ENCODE measurements at regions not wholly inside any gene's neighbourhood (a gene's known extent, or its start where the extent isn't known, plus 50 kb on each side); places are given as distances from the start of the nearest gene placed in this dataset.
A peak's percentile ranks its signal among the peaks of the same experiment; 100 is the strongest.

DNA sequence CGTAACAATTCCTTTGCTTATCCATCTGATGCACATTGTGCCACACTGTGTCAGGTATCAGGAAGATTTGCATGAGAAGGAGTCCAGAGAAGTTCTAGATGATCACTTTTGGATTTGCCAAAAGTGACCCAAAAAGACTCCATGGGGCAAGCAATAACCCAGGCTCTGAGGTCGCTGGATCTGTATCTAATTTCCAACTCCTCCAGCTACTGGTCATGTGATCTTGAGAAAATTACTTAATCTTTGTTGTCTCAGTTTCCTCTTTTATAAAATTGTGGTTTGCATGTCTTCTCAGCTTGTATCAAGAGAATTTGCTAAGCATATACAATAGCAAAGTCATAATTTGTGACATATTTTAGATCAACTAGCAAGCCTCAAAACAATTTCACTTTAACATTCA, 61.3 kb upstream of the ITGA4 start:
- no peak for DNase-seq

DNA sequence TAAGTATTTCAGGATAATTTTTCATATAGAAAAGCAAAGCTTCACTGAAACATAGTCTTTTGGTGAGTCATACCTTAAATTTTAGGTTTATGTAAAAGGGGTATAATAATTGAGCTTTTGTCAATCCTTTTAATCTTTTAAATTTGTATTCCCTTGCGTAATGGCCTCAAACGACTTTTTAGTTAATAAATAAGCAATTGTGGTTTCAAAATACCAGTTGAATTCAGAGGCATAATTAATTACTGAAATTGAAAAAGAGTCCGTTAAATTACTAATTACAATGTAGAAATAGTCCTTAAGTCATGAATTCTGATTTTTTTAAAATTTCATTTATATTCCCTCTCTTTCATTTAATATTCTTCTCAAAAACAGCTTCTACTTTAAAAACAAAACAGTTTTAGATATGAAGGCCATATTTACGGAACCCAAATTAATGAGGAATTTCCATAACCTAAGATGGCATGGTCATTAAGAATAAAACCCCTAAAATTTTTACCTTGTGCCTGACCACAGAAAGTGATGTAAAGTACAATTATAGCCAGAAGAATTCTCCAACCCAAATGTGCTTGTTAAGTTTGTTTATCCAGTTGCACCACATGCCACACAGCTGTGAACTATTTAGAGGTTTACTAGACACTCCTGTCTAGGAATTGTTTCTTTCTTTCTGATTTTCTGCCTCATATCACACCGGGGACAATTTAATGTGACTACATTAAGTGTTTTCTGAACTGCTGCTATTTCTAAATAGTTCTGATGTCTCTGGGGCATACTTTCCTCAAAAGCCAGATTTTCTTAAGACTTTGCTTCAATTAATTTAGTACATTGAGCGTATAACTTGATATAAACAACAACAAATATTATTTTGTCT, 60.7 kb upstream of the ITGA4 start:
- DNase-seq, result peak; percentile 10

DNA sequence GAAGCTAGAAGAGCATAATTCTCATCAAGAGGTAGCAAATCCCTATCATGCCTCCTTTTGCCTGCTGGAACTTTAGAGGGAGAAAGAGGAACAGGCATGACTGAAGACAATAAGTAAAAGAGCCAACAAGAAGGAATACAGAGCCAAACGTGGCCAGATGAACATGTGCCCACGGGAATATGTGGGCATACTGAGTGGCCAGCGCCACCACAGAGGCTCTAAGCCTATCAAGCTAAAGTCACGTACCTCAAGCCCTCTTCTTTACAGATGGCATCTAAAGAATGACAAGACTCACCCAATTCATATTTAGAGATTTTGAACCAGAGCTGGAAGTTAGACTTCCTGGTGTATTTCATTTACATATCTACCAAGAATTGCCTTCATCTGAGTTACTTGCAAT, 59.9 kb upstream of the ITGA4 start:
- no peak for DNase-seq

DNA sequence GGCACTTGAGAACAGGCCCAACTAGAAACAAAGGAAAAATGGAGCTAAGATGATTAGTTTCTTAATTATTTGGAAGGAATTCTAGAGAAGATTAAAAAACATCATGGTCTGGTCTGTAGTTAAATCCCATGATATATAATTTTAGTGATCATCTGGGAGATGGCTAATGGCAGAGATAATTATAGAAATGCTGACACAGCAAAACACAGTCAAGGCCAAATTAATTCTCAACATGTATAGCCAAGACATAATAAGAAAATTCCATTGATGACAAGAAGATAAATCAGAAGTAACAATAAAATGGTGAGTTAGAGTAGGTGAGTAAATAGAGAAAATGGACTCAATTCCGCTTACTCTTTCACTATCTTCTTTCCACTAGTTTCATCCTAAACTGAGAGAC, 59.2 kb upstream of the ITGA4 start:
- DNase-seq, result no peak

DNA sequence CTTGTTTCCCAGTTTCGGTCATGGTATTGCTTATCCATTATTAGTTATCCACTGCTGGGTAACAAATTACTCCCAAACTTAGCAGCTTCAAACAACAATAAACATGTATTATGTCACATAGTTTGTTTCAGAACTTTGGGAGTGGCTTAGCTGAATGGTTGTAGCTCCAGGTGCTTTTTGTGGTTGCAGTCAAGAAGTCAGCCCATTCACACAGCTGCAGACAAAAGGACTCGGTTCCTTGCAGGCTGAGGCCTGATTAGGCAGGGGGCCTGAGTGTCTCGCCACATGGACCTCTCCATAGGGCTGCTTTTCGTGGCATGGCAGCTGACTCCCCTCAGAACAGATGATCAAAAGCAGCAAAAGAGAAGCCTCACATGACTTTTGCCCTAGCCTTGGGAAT, 58.2 kb upstream of the ITGA4 start:
- no peak for DNase-seq

DNA sequence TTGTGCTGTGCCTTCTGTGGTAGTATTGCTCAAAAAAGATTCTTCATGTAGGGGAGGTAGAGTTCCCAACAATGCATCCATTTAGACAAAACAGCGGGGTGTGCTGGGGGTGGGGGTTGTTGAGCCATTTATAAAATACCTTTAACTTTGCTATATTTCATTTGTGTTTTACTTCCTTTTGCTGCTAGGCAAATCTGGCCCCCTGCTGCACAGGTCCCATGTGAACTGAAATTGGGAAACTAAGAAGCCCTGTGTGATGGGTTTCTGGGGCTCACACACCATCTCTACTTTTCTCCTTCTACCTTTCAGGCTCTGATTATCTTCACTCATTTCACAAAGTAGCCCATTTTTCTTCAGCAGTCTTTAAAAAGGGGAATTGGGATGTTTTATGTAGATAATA, 52.7 kb upstream of the ITGA4 start:
- no peak for DNase-seq

DNA sequence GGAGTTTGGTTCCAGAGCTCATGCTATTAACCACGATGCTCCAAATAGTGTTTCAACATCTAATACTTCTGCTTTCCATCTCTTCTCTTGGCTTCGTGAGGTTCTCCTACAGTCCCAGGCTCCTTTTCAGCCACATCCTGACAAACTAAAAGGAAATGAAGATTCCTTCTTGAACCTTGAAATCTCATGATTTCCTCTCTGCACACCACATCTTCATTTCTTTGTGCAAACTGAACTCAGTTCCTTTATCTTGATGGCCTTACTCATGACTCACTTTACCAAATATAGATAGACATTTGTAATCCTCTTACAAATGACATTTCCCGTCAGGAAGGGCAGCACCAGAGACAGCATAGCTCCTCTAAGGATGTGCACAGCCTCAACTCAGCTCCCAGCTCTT, 50.0 kb upstream of the ITGA4 start:
- no peak for DNase-seq
